ENCODE measurements at regions not wholly inside any gene's neighbourhood (a gene's known extent, or its start where the extent isn't known, plus 50 kb on each side); places are given as distances from the start of the nearest gene placed in this dataset.

GRCh38 chr17:77508047-77508715, 367.4 kb downstream of the SEC14L1 start:
- TF ChIP-seq POLR2AphosphoS5 (IDR thresholded peaks at IDR 0.05; ENCODE audit: insufficient read depth in 1 of 2, low read depth in 1 of 2) (no peak), POLR2A (IDR thresholded peaks at IDR 0.05) (no peak), CTCF (IDR thresholded peaks at IDR 0.05) (no peak)

Measured in vagina (tissue), 2 donors.